Calu3 (cell line): ENCODE measurements at regions not wholly inside any gene's neighbourhood (a gene's known extent, or its start where the extent isn't known, plus 50 kb on each side); places are given as distances from the start of the nearest gene placed in this dataset.

Source experiments
- BruUV-seq: library from RNA; stranded (reverse); fragments of 400-500 nt; replicated peaks from 2 replicates; lab custom pipeline; 2021; lab: Mats Ljungman, UMichigan
- CTCF ChIA-PET: fragments of 300-600 bp; sonication (Branson Sonifier 250); formaldehyde crosslinking; loops from one replicate; lab custom pipeline; 2022; ENCODE audit warnings: antibody characterized with exemption; lab: Charles Lee
- DNase-seq: peaks from one replicate; pipeline ENCODE4 v3.0.0; 2022
- H3K27ac Mint-ChIP-seq: one replicate; pipeline ENCODE4 v1.8.0; 2022; ENCODE audit warnings: mixed read lengths; ENCODE audit not compliant: unreplicated experiment
- H3K27me3 Mint-ChIP-seq: one replicate; pipeline ENCODE4 v1.8.0; 2022; ENCODE audit warnings: mixed read lengths; ENCODE audit not compliant: unreplicated experiment
- H3K36me3 Mint-ChIP-seq: one replicate; pipeline ENCODE4 v1.8.0; 2022; ENCODE audit warnings: mild to moderate bottlenecking, moderate library complexity, mixed read lengths; ENCODE audit not compliant: insufficient read depth, unreplicated experiment
- H3K4me1 Mint-ChIP-seq: one replicate; pipeline ENCODE4 v1.8.0; 2022; ENCODE audit warnings: mild to moderate bottlenecking, low read depth, mixed read lengths; ENCODE audit not compliant: unreplicated experiment
- H3K4me3 Mint-ChIP-seq: one replicate; pipeline ENCODE4 v1.8.0; 2022; ENCODE audit warnings: mild to moderate bottlenecking, low read depth, moderate library complexity, mixed read lengths; ENCODE audit not compliant: unreplicated experiment
- H3K9me3 Mint-ChIP-seq: one replicate; pipeline ENCODE4 v1.8.0; 2022; ENCODE audit warnings: low read depth, mixed read lengths; ENCODE audit not compliant: unreplicated experiment
- intact Hi-C: fragments of 100-400 bp; cut with micrococcal nuclease; formaldehyde crosslinking; loops from one replicate; pipeline ENCODE4 v1.10.0; 2022; ENCODE audit not compliant: unreplicated experiment
- TF ChIP-seq, protein P1 (sequence below): fragments of 200-600 bp; IDR thresholded peaks from one replicate; pipeline ENCODE4 v1.8.0; 2022; ENCODE audit warnings: antibody characterized with exemption; ENCODE audit not compliant: unreplicated experiment

DNA sequence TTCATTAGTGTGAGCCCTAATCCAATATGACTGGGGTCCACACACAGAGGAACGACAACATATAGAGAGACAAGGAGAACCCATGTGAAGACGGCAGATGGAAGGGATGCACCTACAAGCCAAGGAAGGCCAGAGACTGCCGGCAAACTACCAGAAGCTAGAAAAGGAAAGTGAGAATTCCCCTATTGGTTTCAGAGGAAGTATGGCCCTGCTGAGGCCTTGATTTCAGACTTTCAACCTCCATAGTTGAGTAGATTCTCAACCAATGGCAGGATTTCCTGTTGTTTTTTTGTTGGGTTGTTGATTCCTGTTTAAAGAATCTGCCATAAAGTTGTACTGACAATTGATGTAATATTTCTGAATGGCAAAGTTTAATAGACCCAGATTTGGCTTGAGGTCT lies 241.5 kb downstream of the SATB2 start:
- no peaks in the 10 kb centered on the region for H3K36me3 Mint-ChIP-seq
- DNase-seq = no peak

DNA sequence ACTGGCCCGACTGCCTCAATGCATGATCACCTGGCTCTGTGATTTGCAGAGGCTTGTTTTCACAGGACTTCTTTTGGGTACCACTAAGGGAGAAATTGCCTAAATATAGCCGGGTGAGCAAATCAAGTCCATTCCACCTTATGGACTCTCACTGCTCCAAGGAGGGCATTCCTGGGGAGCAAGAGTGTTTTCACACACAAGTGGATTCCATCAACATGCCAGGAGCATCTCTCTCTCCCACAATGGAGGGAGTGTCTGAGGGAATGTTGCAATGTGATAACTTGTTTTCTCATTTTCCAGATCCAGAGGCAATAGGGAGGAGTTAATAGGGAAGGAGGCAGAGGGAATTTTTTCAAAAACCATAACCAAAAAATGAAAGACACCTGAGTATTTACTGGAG lies 250.7 kb downstream of the SATB2 start:
- H3K36me3 Mint-ChIP-seq = no peaks in the 10 kb centered on the region
- no TSS peak for BruUV-seq
- intact Hi-C loops = no loop called here

More for the DNA sequence above, 241.5 kb downstream of the SATB2 start:
- no TSS peak for BruUV-seq
- peaks cover 35% of the 10 kb centered on the region for H3K4me1 Mint-ChIP-seq
- CTCF ChIA-PET = no interaction called here
- no peaks in the 10 kb centered on the region for H3K27me3 Mint-ChIP-seq
- no peak overlapping the region for H3K4me3 Mint-ChIP-seq
- intact Hi-C loops = no loop called here
- H3K9me3 Mint-ChIP-seq = peaks cover 9% of the 10 kb centered on the region
- TF ChIP-seq, protein P1, sequence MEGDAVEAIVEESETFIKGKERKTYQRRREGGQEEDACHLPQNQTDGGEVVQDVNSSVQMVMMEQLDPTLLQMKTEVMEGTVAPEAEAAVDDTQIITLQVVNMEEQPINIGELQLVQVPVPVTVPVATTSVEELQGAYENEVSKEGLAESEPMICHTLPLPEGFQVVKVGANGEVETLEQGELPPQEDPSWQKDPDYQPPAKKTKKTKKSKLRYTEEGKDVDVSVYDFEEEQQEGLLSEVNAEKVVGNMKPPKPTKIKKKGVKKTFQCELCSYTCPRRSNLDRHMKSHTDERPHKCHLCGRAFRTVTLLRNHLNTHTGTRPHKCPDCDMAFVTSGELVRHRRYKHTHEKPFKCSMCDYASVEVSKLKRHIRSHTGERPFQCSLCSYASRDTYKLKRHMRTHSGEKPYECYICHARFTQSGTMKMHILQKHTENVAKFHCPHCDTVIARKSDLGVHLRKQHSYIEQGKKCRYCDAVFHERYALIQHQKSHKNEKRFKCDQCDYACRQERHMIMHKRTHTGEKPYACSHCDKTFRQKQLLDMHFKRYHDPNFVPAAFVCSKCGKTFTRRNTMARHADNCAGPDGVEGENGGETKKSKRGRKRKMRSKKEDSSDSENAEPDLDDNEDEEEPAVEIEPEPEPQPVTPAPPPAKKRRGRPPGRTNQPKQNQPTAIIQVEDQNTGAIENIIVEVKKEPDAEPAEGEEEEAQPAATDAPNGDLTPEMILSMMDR = no peak
- peak overlapping the region; percentile 31 for H3K27ac Mint-ChIP-seq

DNA sequence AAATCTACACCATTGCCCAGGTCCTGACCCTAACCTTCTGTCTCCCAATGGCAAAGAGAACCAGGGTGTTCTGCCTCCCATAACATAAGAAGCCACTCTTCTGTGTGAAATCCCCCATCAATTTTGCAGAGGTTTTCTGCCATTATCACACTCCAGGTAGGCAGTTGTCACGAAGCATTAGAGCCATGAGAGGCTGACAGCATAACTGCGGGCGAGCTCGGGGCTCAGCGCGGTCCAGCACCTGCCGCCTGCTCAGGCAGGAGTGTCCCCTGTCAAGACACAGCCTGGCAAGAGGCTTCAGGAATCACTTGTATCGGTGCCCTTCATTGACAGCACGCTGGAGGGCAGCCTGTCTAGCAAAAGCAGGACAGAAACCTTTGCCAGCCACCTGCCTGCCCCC lies 251.2 kb downstream of the SATB2 start:
- intact Hi-C loops = no loop called here
- no peak for DNase-seq
- no TSS peak for BruUV-seq
- TF ChIP-seq, protein P1 = no peak
- no peaks in the 10 kb centered on the region for H3K4me1 Mint-ChIP-seq
- H3K9me3 Mint-ChIP-seq = peaks cover 3% of the 10 kb centered on the region
- CTCF ChIA-PET = no interaction called here
- H3K27me3 Mint-ChIP-seq = no peaks in the 10 kb centered on the region
- H3K27ac Mint-ChIP-seq = no peak overlapping the region
- no peak overlapping the region for H3K4me3 Mint-ChIP-seq
- no peaks in the 10 kb centered on the region for H3K36me3 Mint-ChIP-seq

More for the DNA sequence above, 250.7 kb downstream of the SATB2 start:
- H3K4me1 Mint-ChIP-seq = no peaks in the 10 kb centered on the region
- H3K9me3 Mint-ChIP-seq = peaks cover 5% of the 10 kb centered on the region
- H3K4me3 Mint-ChIP-seq = no peak overlapping the region
- H3K27me3 Mint-ChIP-seq = no peaks in the 10 kb centered on the region
- CTCF ChIA-PET = no interaction called here
- TF ChIP-seq, protein P1 = no peak
- no peak overlapping the region for H3K27ac Mint-ChIP-seq
- DNase-seq = no peak

DNA sequence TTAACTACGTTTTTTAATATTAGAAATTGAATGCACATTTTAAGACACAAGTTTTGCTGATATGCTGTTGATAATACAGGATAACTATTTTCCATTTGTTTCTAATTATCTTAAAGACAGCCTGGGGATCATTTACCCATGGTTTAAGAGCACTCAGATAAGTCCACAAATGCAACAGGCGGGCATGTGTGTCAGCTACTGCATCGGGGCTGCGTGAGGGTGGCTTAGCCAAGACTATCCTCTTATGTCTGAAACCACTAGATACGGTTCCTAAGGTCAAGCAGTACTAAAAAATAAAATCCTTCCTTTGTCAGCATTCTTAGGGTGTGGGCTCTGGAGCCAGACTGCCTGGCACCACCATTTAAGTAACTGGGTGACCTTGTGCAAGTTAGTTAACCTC lies 254.8 kb downstream of the SATB2 start:
- Mint-ChIP-seq H3K27me3 (no peaks in the 10 kb centered on the region), H3K9me3 (no peaks in the 10 kb centered on the region), H3K27ac (no peak overlapping the region), H3K4me3 (no peak overlapping the region), H3K36me3 (no peaks in the 10 kb centered on the region), H3K4me1 (no peaks in the 10 kb centered on the region)
- CTCF ChIA-PET = no interaction called here
- TF ChIP-seq, protein P1 = no peak
- intact Hi-C loops = no loop called here
- no peak for DNase-seq
- no TSS peak for BruUV-seq

DNA sequence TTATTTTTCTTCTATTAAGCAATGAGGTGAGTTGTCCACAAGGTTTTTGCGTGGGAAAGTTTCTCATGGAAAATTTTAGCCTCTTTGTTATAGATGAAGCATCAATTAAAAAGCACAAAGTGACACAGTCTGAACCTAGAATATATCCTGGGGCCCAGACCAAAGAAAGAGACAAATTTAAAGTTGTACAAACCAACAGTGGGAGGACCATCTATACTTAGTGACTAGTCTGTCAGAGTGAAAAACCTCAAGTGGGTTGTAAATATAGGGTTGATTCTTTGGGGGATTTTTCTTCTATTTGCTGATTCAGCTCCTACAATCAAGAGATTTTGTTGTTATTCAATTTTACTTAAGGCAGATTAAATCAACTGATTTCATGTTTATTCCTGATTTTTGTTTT lies 256.2 kb downstream of the SATB2 start:
- intact Hi-C loops = no loop called here
- Mint-ChIP-seq H3K9me3 (peaks cover 3% of the 10 kb centered on the region), H3K27ac (no peak overlapping the region), H3K4me3 (no peak overlapping the region), H3K27me3 (no peaks in the 10 kb centered on the region), H3K36me3 (no peaks in the 10 kb centered on the region), H3K4me1 (no peaks in the 10 kb centered on the region)
- BruUV-seq = no TSS peak
- TF ChIP-seq, protein P1 = no peak
- no peak for DNase-seq
- CTCF ChIA-PET = no interaction called here
